ENCODE measurements at regions not wholly inside any gene's neighbourhood (a gene's known extent, or its start where the extent isn't known, plus 50 kb on each side); places are given as distances from the start of the nearest gene placed in this dataset.

GRCh38 chr6:147750413-147750812 lies 241.9 kb downstream of the SAMD5 start:
- Histone ChIP-seq H3K79me1 (ENCODE audit: low read depth in 1 of 2, low read length in 2 of 2) (no peaks in the 10 kb centered on the region), H3K36me3 (ENCODE audit: control insufficient read depth, insufficient read depth, low read length) (no peaks in the 10 kb centered on the region), H4K8ac (ENCODE audit: low read depth in 2 of 2, low read length in 2 of 2) (no peak overlapping the region), H4K20me1 (ENCODE audit: insufficient read depth, low read length) (no peaks in the 10 kb centered on the region), H3K56ac (ENCODE audit: extremely low read depth, insufficient read depth, low read length) (no peak overlapping the region), H4K91ac (ENCODE audit: insufficient read depth, low read depth, low read length) (no peak overlapping the region), H2BK5ac (ENCODE audit: low read depth, low read length, poor library complexity, severe bottlenecking) (no peak overlapping the region), H3K27me3 (ENCODE audit: control insufficient read depth, insufficient read depth, low read length) (no peaks in the 10 kb centered on the region), H3K27ac (ENCODE audit: insufficient read depth, low read length) (no peak overlapping the region), H2BK120ac (ENCODE audit: low read depth, low read length) (no peak overlapping the region), H3K23ac (ENCODE audit: low read depth, low read length) (no peak overlapping the region), H3K18ac (ENCODE audit: low read depth, low read length) (no peak overlapping the region), H3K4me3 (ENCODE audit: insufficient read depth, low read depth, low read length) (no peak overlapping the region), H3K9ac (ENCODE audit: low read depth, low read length) (no peak overlapping the region), H3K9me3 (ENCODE audit: control insufficient read depth, insufficient read depth, low read length) (no peaks in the 10 kb centered on the region), H2AFZ (replicated peaks; ENCODE audit: low read length, poor library complexity) (no peak overlapping the region), H3K14ac (replicated peaks; ENCODE audit: low read depth, low read length) (no peak overlapping the region), H3K4me2 (ENCODE audit: low read depth, low read length) (no peak overlapping the region), H3K4me1 (ENCODE audit: control insufficient read depth, insufficient read depth, low read length) (no peaks in the 10 kb centered on the region), H2AK5ac (ENCODE audit: low read depth, low read length) (no peak overlapping the region), H3K4ac (ENCODE audit: low read depth, low read length) (no peak overlapping the region), H2AK9ac (replicated peaks; ENCODE audit: low read depth, low read length, poor library complexity) (no peak overlapping the region), H4K5ac (ENCODE audit: low read depth, low read length) (no peak overlapping the region), H3K9me1 (ENCODE audit: insufficient read depth, low read length) (no peaks in the 10 kb centered on the region), H2BK15ac (ENCODE audit: low read depth, low read length) (no peak overlapping the region), H2BK20ac (ENCODE audit: low read depth, low read length) (no peak overlapping the region)
- no peak for TF ChIP-seq MXI1 (IDR thresholded peaks at IDR 0.05; ENCODE audit: borderline replicate concordance, low read depth, low read length)
- dilution Hi-C loops (cut with HindIII; ENCODE audit: low sequenced_read_pairs, unreplicated experiment), result no loop called here
- BruUV-seq (replicated peaks), result no TSS peak
- POLR2A ChIA-PET (ENCODE audit: unreplicated experiment), result no interaction called here
- ATAC-seq (ENCODE audit: low read depth) (no peak), DNase-seq (no peak)
- intact Hi-C loops (cut with micrococcal nuclease), result loop anchor here (2.0 to 10.0 kb wide), 3 partner anchors 20 to 414 kb away; partner anchors contain the start of gene SAMD5
- CTCF ChIA-PET, result interaction anchor here (0.6 kb wide), 1 partner anchor 59 kb away, joined by 3 read pairs; no protein-coding TSS in a partner anchor
- in situ Hi-C loops (cut with MboI; ENCODE audit: low sequenced_read_pairs), result no loop called here
- no CpG with 5 or more reads among the region's 4 CpGs for WGBS, 2 experiments (ENCODE audit: extremely low coverage in 2 of 2, insufficient read length in 1 of 2)

Measured in IMR-90 (cell line).